C4-2B (cell line): ENCODE measurements at regions not wholly inside any gene's neighbourhood (a gene's known extent, or its start where the extent isn't known, plus 50 kb on each side); places are given as distances from the start of the nearest gene placed in this dataset.

Source experiments
- CTCF ChIP-seq: fragments of 450-650 bp; conservative IDR thresholded peaks from 2 replicates; pipeline ENCODE4 v1.5.1; 2017; ENCODE audit warnings: mild to moderate bottlenecking
- ZFX ChIP-seq: fragments of 450-650 bp; IDR thresholded peaks from 2 replicates; pipeline ENCODE4 v1.6.1; 2017

GRCh38 chr1:70891051-70891843, 156.4 kb downstream of the PTGER3 start:
- TF ChIP-seq CTCF (no peak), ZFX (no peak)
